ENCODE measurements at regions not wholly inside any gene's neighbourhood (a gene's known extent, or its start where the extent isn't known, plus 50 kb on each side); places are given as distances from the start of the nearest gene placed in this dataset.

DNA sequence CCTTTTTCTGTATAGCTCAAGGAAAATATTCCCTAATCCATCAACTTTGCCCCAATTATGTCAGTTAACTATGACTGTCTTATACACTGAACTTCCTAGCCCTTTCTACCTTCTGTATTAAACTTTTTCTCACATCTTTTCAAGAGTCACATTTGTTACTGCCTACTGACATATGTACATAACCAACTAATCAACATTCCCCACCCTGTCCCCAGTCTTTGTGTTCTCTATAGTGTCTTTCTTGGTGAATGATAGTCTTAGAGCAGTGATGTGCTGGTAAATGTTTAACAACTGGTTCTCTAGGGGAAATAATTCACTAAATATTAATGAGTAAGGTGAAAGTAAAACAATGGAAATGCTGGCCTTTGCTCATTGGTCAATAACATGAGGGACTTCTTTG, 61.6 kb upstream of the PIK3C3 start:
- H3K36me3 ChIP-seq (ENCODE audit: control insufficient read depth in 2 of 2, extremely low read depth in 1 of 2, insufficient read depth in 2 of 2, low read length in 2 of 2), result no peaks in the 10 kb centered on the region
- no peaks in the 10 kb centered on the region for H3K9me3 ChIP-seq (replicated peaks; ENCODE audit: control insufficient read depth, insufficient read depth, low read length)
- no peak overlapping the region for H3K4me3 ChIP-seq (replicated peaks in 1 of 3; ENCODE audit: insufficient read depth in 1 of 3, low read depth in 1 of 3, low read length in 3 of 3)
- no peak overlapping the region for H3K27ac ChIP-seq (ENCODE audit: insufficient read depth, low read depth, low read length)
- H3K27me3 ChIP-seq (ENCODE audit: control insufficient read depth in 2 of 2, insufficient read depth in 2 of 2, low read length in 2 of 2), result no peaks in the 10 kb centered on the region
- intact Hi-C loops (cut with micrococcal nuclease), result no loop called here
- no peak overlapping the region for H2AFZ ChIP-seq (ENCODE audit: low read depth, low read length)
- dilution Hi-C loops (cut with MboI; ENCODE audit: extremely low pct_ligation_motif_present, low sequenced_read_pairs), result no loop called here
- CTCF ChIA-PET, result no interaction called here
- no TSS peak for BruUV-seq (replicated peaks)
- no peaks in the 10 kb centered on the region for H4K20me1 ChIP-seq (replicated peaks; ENCODE audit: control insufficient read depth, extremely low read depth, insufficient read depth, low read length)
- POLR2A ChIA-PET, result no interaction called here
- no peaks in the 10 kb centered on the region for H3K9me1 ChIP-seq (replicated peaks; ENCODE audit: control insufficient read depth, extremely low read depth, insufficient read depth, low read length)
- no peak for TF ChIP-seq JUN (IDR thresholded peaks at IDR 0.05; ENCODE audit: borderline replicate concordance, insufficient read depth, insufficient read length, low read depth)
- TF ChIP-seq POLR2A (IDR thresholded peaks at IDR 0.05; ENCODE audit: low read depth, low read length), result no peak
- no peak for TF ChIP-seq FOS (IDR thresholded peaks at IDR 0.05; ENCODE audit: borderline replicate concordance, insufficient read depth, low read length)
- TF ChIP-seq, protein P1, sequence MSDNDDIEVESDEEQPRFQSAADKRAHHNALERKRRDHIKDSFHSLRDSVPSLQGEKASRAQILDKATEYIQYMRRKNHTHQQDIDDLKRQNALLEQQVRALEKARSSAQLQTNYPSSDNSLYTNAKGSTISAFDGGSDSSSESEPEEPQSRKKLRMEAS (IDR thresholded peaks at IDR 0.05; ENCODE audit: insufficient read depth, insufficient read length), result no peak
- no peak for TF ChIP-seq MYC (IDR thresholded peaks at IDR 0.05; ENCODE audit: low read depth, low read length)
- TF ChIP-seq GATA2 (IDR thresholded peaks at IDR 0.05; ENCODE audit: insufficient read depth, insufficient read length, low read depth, low read length), result no peak
- TF ChIP-seq, protein P2, sequence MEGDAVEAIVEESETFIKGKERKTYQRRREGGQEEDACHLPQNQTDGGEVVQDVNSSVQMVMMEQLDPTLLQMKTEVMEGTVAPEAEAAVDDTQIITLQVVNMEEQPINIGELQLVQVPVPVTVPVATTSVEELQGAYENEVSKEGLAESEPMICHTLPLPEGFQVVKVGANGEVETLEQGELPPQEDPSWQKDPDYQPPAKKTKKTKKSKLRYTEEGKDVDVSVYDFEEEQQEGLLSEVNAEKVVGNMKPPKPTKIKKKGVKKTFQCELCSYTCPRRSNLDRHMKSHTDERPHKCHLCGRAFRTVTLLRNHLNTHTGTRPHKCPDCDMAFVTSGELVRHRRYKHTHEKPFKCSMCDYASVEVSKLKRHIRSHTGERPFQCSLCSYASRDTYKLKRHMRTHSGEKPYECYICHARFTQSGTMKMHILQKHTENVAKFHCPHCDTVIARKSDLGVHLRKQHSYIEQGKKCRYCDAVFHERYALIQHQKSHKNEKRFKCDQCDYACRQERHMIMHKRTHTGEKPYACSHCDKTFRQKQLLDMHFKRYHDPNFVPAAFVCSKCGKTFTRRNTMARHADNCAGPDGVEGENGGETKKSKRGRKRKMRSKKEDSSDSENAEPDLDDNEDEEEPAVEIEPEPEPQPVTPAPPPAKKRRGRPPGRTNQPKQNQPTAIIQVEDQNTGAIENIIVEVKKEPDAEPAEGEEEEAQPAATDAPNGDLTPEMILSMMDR (IDR thresholded peaks at IDR 0.05; ENCODE audit: extremely low read depth in 1 of 2, insufficient read depth in 1 of 2, low read depth in 1 of 2, low read length in 2 of 2), result no peak
- TF ChIP-seq POLR2AphosphoS5 (IDR thresholded peaks at IDR 0.05; ENCODE audit: insufficient read depth, low read depth, low read length), result no peak
- no peak for TF ChIP-seq EZH2 (IDR thresholded peaks at IDR 0.05; ENCODE audit: borderline replicate concordance, low read depth, low read length, severe bottlenecking)
- DNase-seq (ENCODE audit: low read depth, low spot score) (no peak), FAIRE-seq (no peak)
- H3K4me2 ChIP-seq (ENCODE audit: insufficient read depth, low read length), result no peak overlapping the region
- no peaks in the 10 kb centered on the region for H3K4me1 ChIP-seq (ENCODE audit: control insufficient read depth, extremely low read depth, insufficient read depth, low read length)
- no peaks in the 10 kb centered on the region for H3K79me2 ChIP-seq (ENCODE audit: control insufficient read depth, insufficient read depth, low read length)
- no peak overlapping the region for H3K9ac ChIP-seq (replicated peaks; ENCODE audit: extremely low read depth, insufficient read depth, low read length)

Data from endothelial cell of umbilical vein (primary cell).